Pancreas (tissue), 10 donors: ENCODE measurements at regions not wholly inside any gene's neighbourhood (a gene's known extent, or its start where the extent isn't known, plus 50 kb on each side); places are given as distances from the start of the nearest gene placed in this dataset.

Experiments
- ATAC-seq, 4 donors: fragments of 200-7000 bp; cut with Tn5 transposase; one replicate each; pipeline versions ENCODE4 v1.8.0 to v1.9.1; 2020; ENCODE audit warnings: mild to moderate bottlenecking in 4 of 4, moderate library complexity in 4 of 4
- DNase-seq, 6 donors: peaks; one replicate each; pipeline ENCODE4 v3.0.0-alpha.2; 2020
- FAIRE-seq: peaks from 2 replicates; lab custom pipeline; 2012; peaks lifted over from hg19 to GRCh38; lab: Jason Lieb, UNC
- H3K27ac ChIP-seq, 4 donors: fragments of 200-600 bp; sonication (generic); 1 replicate in 3 of 4; 2 replicates in 1 of 4; pipeline versions ENCODE4 v1.5.0 to v1.8.0; 2020
- H3K27me3 ChIP-seq, 4 donors: fragments of 200-600 bp; one replicate each; pipeline ENCODE4 v1.8.0; 2021
- H3K36me3 ChIP-seq, 3 donors: fragments of 200-600 bp; sonication (generic) in 1 of 3; one replicate each; pipeline versions ENCODE4 v1.5.0 to v1.8.0; 2020 to 2021
- H3K4me1 ChIP-seq, 3 donors: fragments of 200-600 bp; one replicate each; pipeline ENCODE4 v1.8.0; 2021
- H3K4me3 ChIP-seq, 4 donors: fragments of 200-600 bp; sonication (generic) in 2 of 4; one replicate each; pipeline versions ENCODE4 v1.5.0 to v1.8.0; 2020 to 2021
- H3K9me3 ChIP-seq, 4 donors: fragments of 200-600 bp; one replicate each; pipeline ENCODE4 v1.8.0; 2021
- CTCF ChIP-seq, 4 donors: fragments of 200-600 bp; sonication (generic) in 3 of 4; IDR thresholded peaks; one replicate each; pipeline versions ENCODE4 v1.5.0 to v1.8.0; 2021; ENCODE audit warnings: antibody characterized with exemption in 4 of 4
- whole genome bisulfite sequencing, 2 donors: extraction: QIAGEN DNeasy Blood & Tissue Kit; methylation state at CpG; one replicate each; pipeline ENCODE4 v1.1.7; 2013; 5-methylcytosine and 5-hydroxymethylcytosine counted together
- intact Hi-C, 3 donors: fragments of 100-400 bp; cut with DNase I; formaldehyde crosslinking; loops; one replicate each; pipeline versions ENCODE4 v1.11.1 to v1.14.2; 2022
- donor health status: healthy with polysubstance abuse.
- donor health status: DM: no; HTN: no; CAD: no; lungs with moderate emphysema.
- donor health status: DM: no; HTN: no; CAD: no.
- donor health status: control.
- donor health status: control.
- donor health status: Bipolar disorder and iron deficiency.
- donor health status: DM: yes; HTN: yes; CAD: no.
- donor health status: DM: no; HTN: no; CAD: no.
- donor health status: DM: no; HTN: no; CAD: no.
- donor health status: DM: yes; HTN: yes; CAD: no.

DNA sequence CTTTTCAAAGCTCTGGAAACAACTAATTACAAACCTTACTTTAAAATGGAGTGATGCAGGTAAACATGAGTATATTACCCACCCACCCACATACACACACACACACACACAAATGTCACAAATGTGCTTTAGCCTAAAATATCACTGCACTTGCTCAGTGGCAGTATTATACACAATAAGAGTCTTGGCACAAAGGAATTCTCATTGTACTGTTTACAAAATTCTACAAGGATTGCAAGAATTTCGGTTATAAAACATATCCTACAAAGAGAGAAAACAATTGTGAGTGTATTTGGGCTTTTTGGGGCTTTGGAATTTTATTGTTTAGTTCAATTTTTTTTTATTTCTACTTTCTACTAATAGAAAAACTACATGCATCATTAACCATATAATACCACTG is 113.2 kb upstream of the BEND6 start:
- peaks cover 0 to 16% (median 4%) of the 10 kb centered on the region in 4 donors for H3K27me3 ChIP-seq
- FAIRE-seq (no peak), DNase-seq (no peak), ATAC-seq (no peak)
- H3K36me3 ChIP-seq = no peaks in the 10 kb centered on the region
- WGBS, 2 donors = 58 to 68% methylated on average over 1 of the region's 1 CpG
- no peaks in the 10 kb centered on the region for H3K9me3 ChIP-seq
- intact Hi-C loops = loop anchor here in 2 of 3 donors (5.0 to 10.0 kb wide), 2 partner anchors 127 to 199 kb away; partner anchors contain the start of gene DST (in 1 of the 2)
- no peaks in the 10 kb centered on the region for H3K4me1 ChIP-seq
- H3K4me3 ChIP-seq = no peak overlapping the region
- H3K27ac ChIP-seq = peak overlapping the region in 1 of 4 donors; percentile 8
- no peak for TF ChIP-seq CTCF (IDR thresholded peaks at IDR 0.05)

GRCh38 chr6:56841381-56841749 is 113.5 kb upstream of the BEND6 start:
- Histone ChIP-seq H3K4me1 (no peaks in the 10 kb centered on the region), H3K9me3 (no peaks in the 10 kb centered on the region), H3K4me3 (no peak overlapping the region), H3K27me3 (peaks cover 0 to 16% (median 4%) of the 10 kb centered on the region in 4 donors), H3K36me3 (no peaks in the 10 kb centered on the region), H3K27ac (peak overlapping the region in 2 of 4 donors; percentile 8 to 28)
- intact Hi-C loops = loop anchor here in 2 of 3 donors (5.0 to 10.0 kb wide), 2 partner anchors 127 to 199 kb away; partner anchors contain the start of gene DST (in 1 of the 2)
- WGBS, 2 donors = 24 to 25% methylated on average over 3 of the region's 3 CpGs
- ATAC-seq (no peak), FAIRE-seq (no peak), DNase-seq (no peak)
- no peak for TF ChIP-seq CTCF (IDR thresholded peaks at IDR 0.05)

- no peak for DNase-seq
- intact Hi-C loops = loop anchor here in 2 of 3 donors (5.0 to 10.0 kb wide), 2 partner anchors 126 to 198 kb away; partner anchors contain the start of gene DST (in 1 of the 2)
- Histone ChIP-seq H3K36me3 (no peaks in the 10 kb centered on the region), H3K9me3 (no peaks in the 10 kb centered on the region), H3K4me1 (no peaks in the 10 kb centered on the region), H3K27me3 (peaks cover 0 to 16% (median 4%) of the 10 kb centered on the region in 4 donors), H3K27ac (peak overlapping the region in 2 of 4 donors; percentile 8 to 28), H3K4me3 (no peak overlapping the region)
- no peak for TF ChIP-seq CTCF (IDR thresholded peaks at IDR 0.05)
- FAIRE-seq = no peak
- 43 to 49% methylated on average over 6 of the region's 6 CpGs for WGBS, 2 donors
- ATAC-seq = peak in 2 of 4 donors; percentile 32 to 34
These were observed 114.2 kb upstream of the BEND6 start for GRCh38 chr6:56840467-56841380.

- ATAC-seq = no peak
- H3K9me3 ChIP-seq = no peaks in the 10 kb centered on the region
- intact Hi-C loops = loop anchor here in 2 of 3 donors (5.0 to 10.0 kb wide), 2 partner anchors 125 to 197 kb away; partner anchors contain the start of gene DST (in 1 of the 2)
- H3K36me3 ChIP-seq = no peaks in the 10 kb centered on the region
- H3K27ac ChIP-seq = peak overlapping the region in 1 of 4 donors; percentile 8
- FAIRE-seq = no peak
- peaks cover 0 to 16% (median 4%) of the 10 kb centered on the region in 4 donors for H3K27me3 ChIP-seq
- TF ChIP-seq CTCF (IDR thresholded peaks at IDR 0.05) = no peak
- DNase-seq = no peak
- 35 to 40% methylated on average over 6 of the region's 6 CpGs for WGBS, 2 donors
- no peak overlapping the region for H3K4me3 ChIP-seq
- no peaks in the 10 kb centered on the region for H3K4me1 ChIP-seq
These were observed 115.2 kb upstream of the BEND6 start for GRCh38 chr6:56839533-56840183.
